ENCODE measurements at regions not wholly inside any gene's neighbourhood (a gene's known extent, or its start where the extent isn't known, plus 50 kb on each side); places are given as distances from the start of the nearest gene placed in this dataset.

DNA sequence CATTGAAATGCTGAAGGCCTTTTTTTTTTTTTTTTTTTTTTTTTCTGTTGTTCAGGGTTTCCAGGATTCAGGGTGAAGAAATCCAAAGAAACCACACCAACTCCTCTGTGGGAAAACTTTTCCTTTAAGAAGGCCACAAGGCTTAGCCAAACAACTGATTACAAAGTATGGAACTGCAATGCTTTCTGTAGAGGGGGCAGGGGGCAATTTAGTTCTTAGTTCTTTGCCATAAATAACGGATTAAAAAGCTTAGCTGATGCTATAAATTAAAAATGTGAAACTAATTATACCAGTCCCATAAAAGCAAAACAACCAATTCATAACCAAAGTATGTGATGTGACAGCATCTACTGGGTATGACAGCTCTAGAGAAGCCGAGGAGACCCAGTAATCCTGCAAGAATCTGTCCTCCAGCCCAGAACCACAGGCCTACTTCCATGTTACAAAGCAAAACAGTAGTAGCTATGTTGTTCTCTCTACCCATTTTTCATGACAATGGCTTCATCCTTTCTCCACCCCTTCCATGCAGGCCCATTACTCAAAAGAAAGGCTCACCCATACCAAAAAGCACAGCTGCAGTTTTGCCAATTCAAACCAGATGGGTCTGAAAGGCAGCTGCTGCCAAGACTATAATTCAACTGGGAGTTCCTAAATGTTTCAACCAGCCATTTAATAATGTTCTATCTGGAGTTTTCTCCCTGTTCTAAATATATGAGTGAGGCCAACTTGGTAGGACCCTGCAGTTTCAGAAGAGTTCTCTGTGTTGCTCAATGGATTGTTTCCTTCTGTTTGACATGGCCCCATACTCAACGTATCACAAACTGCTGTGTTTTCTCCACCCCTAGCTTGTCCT lies 167.1 kb upstream of the ZFHX3 start:
- H3K9me2 ChIP-seq (ENCODE audit: insufficient read depth, low read length), result no peaks in the 10 kb centered on the region
- POLR2A ChIA-PET, result interaction anchor here (0.7 kb wide), 3 partner anchors 88 to 962 kb away, joined by 5 to 8 read pairs (median 6); no protein-coding TSS in a partner anchor
- CTCF ChIA-PET (ENCODE audit: unreplicated experiment), result no interaction called here

DNA sequence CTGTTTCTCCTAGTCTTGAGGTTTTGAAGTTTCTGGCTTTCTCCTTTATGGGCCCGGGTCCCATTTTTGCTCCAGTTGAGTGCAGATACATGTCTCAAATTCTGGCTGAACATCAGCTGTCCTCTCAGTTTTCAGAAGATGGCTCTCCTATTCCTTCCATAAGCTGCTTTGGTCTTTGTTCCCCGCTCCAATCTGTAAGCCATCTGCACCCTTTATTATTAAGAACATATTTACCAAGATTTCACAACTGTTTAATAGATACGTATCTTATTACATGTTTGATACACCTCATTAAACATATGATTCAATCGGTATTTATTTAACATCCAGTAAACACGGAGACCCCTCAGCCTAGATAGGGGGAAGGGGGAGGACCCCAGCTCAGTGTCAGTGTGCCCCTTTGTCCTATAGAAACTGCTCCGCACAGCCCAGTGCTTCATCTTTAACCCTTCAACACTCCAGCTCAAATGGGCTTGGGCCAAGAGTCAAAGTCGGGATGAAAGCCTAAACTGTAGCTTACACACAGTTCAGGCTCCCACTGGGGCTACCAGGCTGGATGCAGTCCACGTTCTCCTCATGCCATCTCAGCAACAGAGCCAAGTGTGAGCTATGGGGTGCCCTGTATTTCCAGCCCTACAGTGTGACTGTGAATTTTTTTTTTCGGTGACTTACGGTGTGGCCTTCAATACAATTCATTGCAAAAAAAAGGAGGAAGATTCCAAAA lies 166.0 kb upstream of the ZFHX3 start:
- no peak for TF ChIP-seq EZH2phosphoT487 (IDR thresholded peaks at IDR 0.05; ENCODE audit: borderline replicate concordance, low read depth, low read length)
- TF ChIP-seq, protein P1, sequence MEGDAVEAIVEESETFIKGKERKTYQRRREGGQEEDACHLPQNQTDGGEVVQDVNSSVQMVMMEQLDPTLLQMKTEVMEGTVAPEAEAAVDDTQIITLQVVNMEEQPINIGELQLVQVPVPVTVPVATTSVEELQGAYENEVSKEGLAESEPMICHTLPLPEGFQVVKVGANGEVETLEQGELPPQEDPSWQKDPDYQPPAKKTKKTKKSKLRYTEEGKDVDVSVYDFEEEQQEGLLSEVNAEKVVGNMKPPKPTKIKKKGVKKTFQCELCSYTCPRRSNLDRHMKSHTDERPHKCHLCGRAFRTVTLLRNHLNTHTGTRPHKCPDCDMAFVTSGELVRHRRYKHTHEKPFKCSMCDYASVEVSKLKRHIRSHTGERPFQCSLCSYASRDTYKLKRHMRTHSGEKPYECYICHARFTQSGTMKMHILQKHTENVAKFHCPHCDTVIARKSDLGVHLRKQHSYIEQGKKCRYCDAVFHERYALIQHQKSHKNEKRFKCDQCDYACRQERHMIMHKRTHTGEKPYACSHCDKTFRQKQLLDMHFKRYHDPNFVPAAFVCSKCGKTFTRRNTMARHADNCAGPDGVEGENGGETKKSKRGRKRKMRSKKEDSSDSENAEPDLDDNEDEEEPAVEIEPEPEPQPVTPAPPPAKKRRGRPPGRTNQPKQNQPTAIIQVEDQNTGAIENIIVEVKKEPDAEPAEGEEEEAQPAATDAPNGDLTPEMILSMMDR (conservative IDR thresholded peaks at IDR 0.05; ENCODE audit: low read length), result no peak
- no peak overlapping the region for H3K4me3 ChIP-seq (ENCODE audit: low read depth, low read length, poor library complexity, severe bottlenecking)
- ChIA-PET CTCF (ENCODE audit: unreplicated experiment) (no interaction called here), POLR2A (interaction anchor here (0.7 kb wide), 3 partner anchors 87 to 961 kb away, joined by 5 to 8 read pairs (median 6); no protein-coding TSS in a partner anchor)
- no peak overlapping the region for H3K27ac ChIP-seq (ENCODE audit: low read depth, low read length, poor library complexity, severe bottlenecking)
- intact Hi-C loops (cut with micrococcal nuclease; ENCODE audit: unreplicated experiment), result no loop called here
- no peaks in the 10 kb centered on the region for H3K4me1 ChIP-seq (ENCODE audit: insufficient read depth, low read length, poor library complexity, severe bottlenecking)
- DNase-seq (ENCODE audit: low spot score), result no peak
- no peak overlapping the region for H3K4me2 ChIP-seq (ENCODE audit: low read length)
- H4K20me1 ChIP-seq (ENCODE audit: insufficient read depth, low read length), result no peaks in the 10 kb centered on the region
- H2AFZ ChIP-seq (ENCODE audit: low read length), result no peak overlapping the region
- no peaks in the 10 kb centered on the region for H3K9me3 ChIP-seq (ENCODE audit: low read length)
- H3K36me3 ChIP-seq (ENCODE audit: insufficient read depth, low read length), result no peaks in the 10 kb centered on the region
- no peaks in the 10 kb centered on the region for H3K9me2 ChIP-seq (ENCODE audit: insufficient read depth, low read length)
- no TSS peak for BruUV-seq (replicated peaks)
- no peaks in the 10 kb centered on the region for H3K79me2 ChIP-seq (ENCODE audit: insufficient read depth, low read depth, low read length)

More for the DNA sequence above, 167.1 kb upstream of the ZFHX3 start:
- no peaks in the 10 kb centered on the region for H3K36me3 ChIP-seq (ENCODE audit: insufficient read depth, low read length)
- H3K4me1 ChIP-seq (ENCODE audit: insufficient read depth, low read length, poor library complexity, severe bottlenecking), result no peaks in the 10 kb centered on the region
- H3K4me3 ChIP-seq (ENCODE audit: low read depth, low read length, poor library complexity, severe bottlenecking), result no peak overlapping the region
- no peak overlapping the region for H3K4me2 ChIP-seq (ENCODE audit: low read length)
- DNase-seq (ENCODE audit: low spot score), result no peak
- TF ChIP-seq, protein P1 (conservative IDR thresholded peaks at IDR 0.05; ENCODE audit: low read length), result no peak
- TF ChIP-seq EZH2phosphoT487 (IDR thresholded peaks at IDR 0.05; ENCODE audit: borderline replicate concordance, low read depth, low read length), result no peak
- no peak overlapping the region for H2AFZ ChIP-seq (ENCODE audit: low read length)
- intact Hi-C loops (cut with micrococcal nuclease; ENCODE audit: unreplicated experiment), result no loop called here
- no peaks in the 10 kb centered on the region for H3K79me2 ChIP-seq (ENCODE audit: insufficient read depth, low read depth, low read length)
- no peaks in the 10 kb centered on the region for H4K20me1 ChIP-seq (ENCODE audit: insufficient read depth, low read length)
- no peaks in the 10 kb centered on the region for H3K9me3 ChIP-seq (ENCODE audit: low read length)
- H3K27ac ChIP-seq (ENCODE audit: low read depth, low read length, poor library complexity, severe bottlenecking), result no peak overlapping the region
- no TSS peak for BruUV-seq (replicated peaks)

Data from OCI-LY7 (cell line).